ENCODE measurements at regions not wholly inside any gene's neighbourhood (a gene's known extent, or its start where the extent isn't known, plus 50 kb on each side); places are given as distances from the start of the nearest gene placed in this dataset.

- peaks cover 6% of the 10 kb centered on the region; the same call in 1 of the 2 replicates for H3K9me3 ChIP-seq (replicated peaks; ENCODE audit: control insufficient read depth, insufficient read depth, low read depth, low read length)
- H3K27ac ChIP-seq (ENCODE audit: extremely low read depth, low read depth, low read length) = no peak overlapping the region
- H3K9ac ChIP-seq (ENCODE audit: insufficient read depth in 1 of 2, low read depth in 2 of 2, low read length in 2 of 2) = no peak overlapping the region
- no peak overlapping the region for H2AFZ ChIP-seq (ENCODE audit: low read depth, low read length)
- no peak for DNase-seq (ENCODE audit: extremely low read depth in 1 of 4, low spot score in 3 of 4)
- no peaks in the 10 kb centered on the region for H3K79me2 ChIP-seq (ENCODE audit: control insufficient read depth, insufficient read depth, low read length)
- intact Hi-C loops (cut with micrococcal nuclease) = no loop called here
- no peak for FAIRE-seq
- no peak overlapping the region for H3K4me2 ChIP-seq (ENCODE audit: insufficient read depth, low read length)
- WGBS (ENCODE audit: insufficient coverage, low coverage, missing lambda C conversion rate) = 5% methylated on average over 2 of the region's 2 CpGs
- no peaks in the 10 kb centered on the region for H3K9me1 ChIP-seq (ENCODE audit: control insufficient read depth, insufficient read depth, low read length)
- in situ Hi-C loops (cut with MboI) = no loop called here
- H4K20me1 ChIP-seq (replicated peaks; ENCODE audit: control insufficient read depth, insufficient read depth, low read length) = no peaks in the 10 kb centered on the region
- H3K36me3 ChIP-seq (ENCODE audit: control insufficient read depth, insufficient read depth, low read length) = no peaks in the 10 kb centered on the region
- H3K27me3 ChIP-seq (ENCODE audit: control insufficient read depth in 2 of 2, insufficient read depth in 2 of 2, low read length in 2 of 2) = no peaks in the 10 kb centered on the region
- H3K4me3 ChIP-seq = no peak overlapping the region
- no TSS peak for BruUV-seq (replicated peaks)
- ChIA-PET POLR2A (no interaction called here), CTCF (ENCODE audit: low intra/inter-chr PET ratio) (no interaction called here)
- no peak for ATAC-seq
- no peaks in the 10 kb centered on the region for H3K4me1 ChIP-seq (replicated peaks in 1 of 2; ENCODE audit: control insufficient read depth in 2 of 2, insufficient read depth in 2 of 2, low read length in 2 of 2)
- TF ChIP-seq ZNF561 (CRISPR knock-in tag; conservative IDR thresholded peaks at IDR 0.05) = no peak
- TF ChIP-seq CHD2 (IDR thresholded peaks at IDR 0.05; ENCODE audit: low read depth, low read length) = no peak
- TF ChIP-seq ZNF407 (IDR thresholded peaks at IDR 0.05; ENCODE audit: low read depth) = no peak
- no peak for TF ChIP-seq ZNF282 (CRISPR knock-in tag; IDR thresholded peaks at IDR 0.05)
- no peak for TF ChIP-seq PPARD (CRISPR knock-in tag; IDR thresholded peaks at IDR 0.05)
- no peak for TF ChIP-seq POU5F1 (IDR thresholded peaks at IDR 0.05; ENCODE audit: borderline replicate concordance, low read depth, low read length, partially characterized antibody)
- no peak for TF ChIP-seq TAF7 (tag; IDR thresholded peaks at IDR 0.05)
- TF ChIP-seq NFIX (CRISPR knock-in tag; IDR thresholded peaks at IDR 0.05; ENCODE audit: low read depth) = no peak
- TF ChIP-seq ASH1L (IDR thresholded peaks at IDR 0.05; ENCODE audit: borderline replicate concordance, low read depth, partially characterized antibody) = no peak
- TF ChIP-seq TOE1 (IDR thresholded peaks at IDR 0.05; ENCODE audit: borderline replicate concordance) = no peak
- TF ChIP-seq TOE1 (CRISPR knock-in tag; IDR thresholded peaks at IDR 0.05; ENCODE audit: borderline replicate concordance, low read depth) = no peak
- TF ChIP-seq ZKSCAN8 (CRISPR knock-in tag; IDR thresholded peaks at IDR 0.05) = no peak
- TF ChIP-seq ZNF445 (CRISPR knock-in tag; IDR thresholded peaks at IDR 0.05; ENCODE audit: low read depth) = no peak
- no peak for TF ChIP-seq ATF4 (CRISPR knock-in tag; IDR thresholded peaks at IDR 0.05)
- no peak for TF ChIP-seq TAF1 (IDR thresholded peaks at IDR 0.05; ENCODE audit: control insufficient read depth, extremely low read depth, insufficient read depth, low read length, severe bottlenecking)
- TF ChIP-seq MECOM (CRISPR knock-in tag; IDR thresholded peaks at IDR 0.05) = no peak
- no peak for TF ChIP-seq FOXJ3 (CRISPR knock-in tag; IDR thresholded peaks at IDR 0.05)
Observed at GRCh38 chr4:129622566-129622965, 526.6 kb downstream of the C4orf33 start.
